GM12878 (cell line): ENCODE measurements at regions not wholly inside any gene's neighbourhood (a gene's known extent, or its start where the extent isn't known, plus 50 kb on each side); places are given as distances from the start of the nearest gene placed in this dataset.

Source experiments
- ATAC-seq: fragments of 200-7000 bp; cut with Tn5 transposase; 3 replicates; pipeline ENCODE4 v1.9.1; 2020; ENCODE audit warnings: mild to moderate bottlenecking, moderate library complexity
- BruUV-seq: library from RNA; stranded (reverse); fragments of 400-500 nt; replicated peaks from 2 replicates; lab custom pipeline; 2021; lab: Mats Ljungman, UMichigan
- CTCF ChIA-PET: fragments of 300-600 bp; sonication (Branson Sonifier 250); formaldehyde crosslinking; extraction: SDS; loops from one replicate; lab custom pipeline; 2021; ENCODE audit warnings: inconsistent platforms; lab: Yijun Ruan, JAX
- POLR2A ChIA-PET: fragments of 350-600 bp; formaldehyde crosslinking; extraction: SDS; loops from one replicate; lab custom pipeline; 2021; ENCODE audit warnings: inconsistent platforms; lab: Charles Lee
- RAD21 ChIA-PET: fragments of 300-600 bp; sonication (Branson Sonifier 250); formaldehyde crosslinking; loops from one replicate; lab custom pipeline; 2023; ENCODE audit warnings: antibody characterized with exemption; ENCODE audit not compliant: unreplicated experiment; lab: Charles Lee
- SMC1A ChIA-PET: fragments of 300-600 bp; sonication (Branson Sonifier 250); formaldehyde crosslinking; loops from one replicate; lab custom pipeline; 2023; ENCODE audit not compliant: unreplicated experiment, uncharacterized antibody; lab: Charles Lee
- DNase-seq: peaks from one replicate; pipeline ENCODE4 v3.0.0-alpha.2; 2011; ENCODE audit warnings: low read depth, low spot score
- FAIRE-seq: peaks from 3 replicates; lab custom pipeline; 2011; peaks lifted over from hg19 to GRCh38; lab: Jason Lieb, UNC
- H2AFZ ChIP-seq: 2 replicates; pipeline ENCODE4 v1.6.0; 2011; ENCODE audit warnings: low read depth, low read length, control low read depth; ENCODE audit not compliant: control insufficient read depth
- H3K27ac ChIP-seq: 2 replicates; pipeline ENCODE4 v1.5.1; 2011; ENCODE audit warnings: control low read depth; ENCODE audit not compliant: control insufficient read depth, insufficient read depth
- H3K27me3 ChIP-seq, 2 experiments: replicated peaks in 1 of 2; 2 replicates each; pipeline versions ENCODE4 v1.6.0 to v1.6.1; 2011; ENCODE audit warnings: low read length in 1 of 2; ENCODE audit not compliant: control insufficient read depth in 2 of 2, insufficient read depth in 2 of 2
- H3K36me3 ChIP-seq, 2 experiments: 2 replicates each; pipeline ENCODE4 v1.5.1; 2011; ENCODE audit warnings: low read length in 1 of 2; ENCODE audit not compliant: control insufficient read depth in 2 of 2, insufficient read depth in 2 of 2
- H3K4me1 ChIP-seq: 2 replicates; pipeline ENCODE4 v1.6.1; 2011; ENCODE audit warnings: mild to moderate bottlenecking, low read length, moderate library complexity, mixed read lengths; ENCODE audit not compliant: control insufficient read depth, insufficient read depth
- H3K4me2 ChIP-seq: 2 replicates; pipeline ENCODE4 v1.6.0; 2011; ENCODE audit warnings: control low read depth; ENCODE audit not compliant: control insufficient read depth, insufficient read depth
- H3K4me3 ChIP-seq: fragments of 200-600 bp; sonication (generic); 2 replicates; pipeline ENCODE4 v1.5.1; 2016
- H3K79me2 ChIP-seq: 2 replicates; pipeline ENCODE4 v1.6.0; 2011; ENCODE audit warnings: low read length; ENCODE audit not compliant: control insufficient read depth, insufficient read depth
- H3K9ac ChIP-seq: 2 replicates; pipeline ENCODE4 v1.8.0; 2011; ENCODE audit warnings: low read length, control low read depth, mixed read lengths; ENCODE audit not compliant: control insufficient read depth, insufficient read depth
- H3K9me3 ChIP-seq: replicated peaks from 3 replicates; pipeline ENCODE4 v1.5.1; 2011; ENCODE audit warnings: mild to moderate bottlenecking, low read length; ENCODE audit not compliant: control insufficient read depth, insufficient read depth
- H4K20me1 ChIP-seq: 2 replicates; pipeline ENCODE4 v1.6.0; 2011; ENCODE audit not compliant: control insufficient read depth, insufficient read depth
- JUNB ChIP-seq: IDR thresholded peaks from 2 replicates; pipeline ENCODE4 v1.6.1; 2016; ENCODE audit warnings: antibody characterized with exemption, mild to moderate bottlenecking
- KLF5 ChIP-seq: fragments of 450-650 bp; IDR thresholded peaks from 2 replicates; pipeline ENCODE4 v1.6.1; 2014; ENCODE audit warnings: mild to moderate bottlenecking; ENCODE audit not compliant: partially characterized antibody
- TARDBP ChIP-seq: IDR thresholded peaks from 2 replicates; pipeline ENCODE4 v1.6.1; 2016; ENCODE audit warnings: borderline replicate concordance
- WGBS: methylation state at CpG from one replicate; pipeline ENCODE4 v1.1.6; 2016; ENCODE audit warnings: low lambda C conversion rate; ENCODE audit not compliant: insufficient replicate concordance, insufficient coverage; ENCODE audit errors: missing lambda C conversion rate; 5-methylcytosine and 5-hydroxymethylcytosine counted together
- in situ Hi-C: fragments of 300-500 bp; cut with MboI; formaldehyde crosslinking; loops from 9 replicates; pipeline ENCODE4 v1.14.3; 2018; ENCODE audit warnings: mixed read lengths
- intact Hi-C: fragments of 100-400 bp; cut with micrococcal nuclease; formaldehyde crosslinking; loops from one replicate; pipeline ENCODE4 v1.14.2; 2022; ENCODE audit not compliant: unreplicated experiment
- TF ChIP-seq, protein P1 (sequence below): fragments of 450-650 bp; IDR thresholded peaks from 2 replicates; pipeline ENCODE4 v1.6.1; 2018; ENCODE audit warnings: borderline replicate concordance, mild to moderate bottlenecking; ENCODE audit not compliant: partially characterized antibody

GRCh38 chr3:135809021-135809634, 156.4 kb upstream of the PPP2R3A start:
- H3K9me3 ChIP-seq, result no peaks in the 10 kb centered on the region
- no peaks in the 10 kb centered on the region for H3K79me2 ChIP-seq
- H3K4me1 ChIP-seq, result no peaks in the 10 kb centered on the region
- no peaks in the 10 kb centered on the region for H3K36me3 ChIP-seq
- intact Hi-C loops (no loop called here), in situ Hi-C loops (no loop called here)
- no peak for ATAC-seq
- BruUV-seq, result no TSS peak
- H3K27me3 ChIP-seq, result no peaks in the 10 kb centered on the region; a peak in 2 of 4 replicates
- H4K20me1 ChIP-seq, result no peaks in the 10 kb centered on the region
- H3K9ac ChIP-seq, result no peak overlapping the region
- TF ChIP-seq KLF5, result no peak
- TF ChIP-seq TARDBP, result no peak
- ChIA-PET SMC1A (no interaction called here), RAD21 (no interaction called here), CTCF (no interaction called here), POLR2A (no interaction called here)
- H3K4me2 ChIP-seq, result no peak overlapping the region
- no peak overlapping the region for H3K27ac ChIP-seq
- FAIRE-seq, result no peak
- no peak for DNase-seq
- H3K4me3 ChIP-seq, result no peak overlapping the region
- no peak overlapping the region for H2AFZ ChIP-seq
- 3% methylated on average over 4 of the region's 4 CpGs for WGBS

DNA sequence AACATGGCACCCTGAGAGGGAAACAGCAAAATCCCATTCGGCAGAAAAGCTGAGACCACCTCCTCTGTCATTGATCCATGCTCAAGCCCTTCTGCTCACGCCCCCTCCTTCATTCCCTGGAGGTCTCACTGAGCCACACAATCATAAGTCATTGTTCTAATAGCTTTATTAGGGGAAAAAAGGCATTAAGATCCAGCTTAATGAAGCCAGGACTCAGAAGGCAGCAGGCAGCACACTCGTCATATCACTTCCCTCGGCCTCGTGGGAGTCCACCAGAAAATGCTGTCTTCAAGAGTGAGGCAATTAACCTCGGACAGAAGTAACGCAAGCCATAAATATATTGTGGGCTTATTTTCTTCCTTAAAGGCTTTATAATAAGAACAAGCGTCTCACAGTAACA, 153.9 kb upstream of the PPP2R3A start:
- Histone ChIP-seq H3K27ac (no peak overlapping the region), H3K27me3 (no peaks in the 10 kb centered on the region; a peak in 1 of 4 replicates), H3K79me2 (no peaks in the 10 kb centered on the region), H3K4me2 (no peak overlapping the region), H4K20me1 (no peaks in the 10 kb centered on the region), H3K36me3 (no peaks in the 10 kb centered on the region), H3K4me3 (no peak overlapping the region), H2AFZ (no peak overlapping the region), H3K9ac (no peak overlapping the region), H3K4me1 (no peaks in the 10 kb centered on the region), H3K9me3 (no peaks in the 10 kb centered on the region)
- no peak for FAIRE-seq
- RAD21 ChIA-PET, result no interaction called here
- 28% methylated on average over 8 of the region's 8 CpGs for WGBS
- POLR2A ChIA-PET, result no interaction called here
- no TSS peak for BruUV-seq
- no peak for DNase-seq
- in situ Hi-C loops, result no loop called here
- TF ChIP-seq, protein P1, sequence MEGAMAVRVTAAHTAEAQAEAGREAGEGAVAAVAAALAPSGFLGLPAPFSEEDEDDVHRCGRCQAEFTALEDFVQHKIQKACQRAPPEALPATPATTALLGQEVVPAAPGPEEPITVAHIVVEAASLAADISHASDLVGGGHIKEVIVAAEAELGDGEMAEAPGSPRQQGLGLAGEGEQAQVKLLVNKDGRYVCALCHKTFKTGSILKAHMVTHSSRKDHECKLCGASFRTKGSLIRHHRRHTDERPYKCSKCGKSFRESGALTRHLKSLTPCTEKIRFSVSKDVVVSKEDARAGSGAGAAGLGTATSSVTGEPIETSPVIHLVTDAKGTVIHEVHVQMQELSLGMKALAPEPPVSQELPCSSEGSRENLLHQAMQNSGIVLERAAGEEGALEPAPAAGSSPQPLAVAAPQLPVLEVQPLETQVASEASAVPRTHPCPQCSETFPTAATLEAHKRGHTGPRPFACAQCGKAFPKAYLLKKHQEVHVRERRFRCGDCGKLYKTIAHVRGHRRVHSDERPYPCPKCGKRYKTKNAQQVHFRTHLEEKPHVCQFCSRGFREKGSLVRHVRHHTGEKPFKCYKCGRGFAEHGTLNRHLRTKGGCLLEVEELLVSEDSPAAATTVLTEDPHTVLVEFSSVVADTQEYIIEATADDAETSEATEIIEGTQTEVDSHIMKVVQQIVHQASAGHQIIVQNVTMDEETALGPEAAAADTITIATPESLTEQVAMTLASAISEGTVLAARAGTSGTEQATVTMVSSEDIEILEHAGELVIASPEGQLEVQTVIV, result no peak
- TF ChIP-seq JUNB, result no peak
- SMC1A ChIA-PET, result no interaction called here
- no peak for ATAC-seq
- intact Hi-C loops, result no loop called here
- CTCF ChIA-PET, result no interaction called here
